GM18907 (cell line): ENCODE measurements at regions not wholly inside any gene's neighbourhood (a gene's known extent, or its start where the extent isn't known, plus 50 kb on each side); places are given as distances from the start of the nearest gene placed in this dataset.
"Not testable (repeated sequence)": the region's sequence is repeated elsewhere in the genome, so short reads cannot be mapped to it uniquely, and the experiment has no call there.

Source experiments
- ATAC-seq: cut with Tn5 transposase; IDR thresholded peaks from one replicate; pipeline ENCODE4 v1.9.1; 2021; ENCODE audit warnings: mild to moderate bottlenecking, moderate library complexity; ENCODE audit not compliant: unreplicated experiment

DNA sequence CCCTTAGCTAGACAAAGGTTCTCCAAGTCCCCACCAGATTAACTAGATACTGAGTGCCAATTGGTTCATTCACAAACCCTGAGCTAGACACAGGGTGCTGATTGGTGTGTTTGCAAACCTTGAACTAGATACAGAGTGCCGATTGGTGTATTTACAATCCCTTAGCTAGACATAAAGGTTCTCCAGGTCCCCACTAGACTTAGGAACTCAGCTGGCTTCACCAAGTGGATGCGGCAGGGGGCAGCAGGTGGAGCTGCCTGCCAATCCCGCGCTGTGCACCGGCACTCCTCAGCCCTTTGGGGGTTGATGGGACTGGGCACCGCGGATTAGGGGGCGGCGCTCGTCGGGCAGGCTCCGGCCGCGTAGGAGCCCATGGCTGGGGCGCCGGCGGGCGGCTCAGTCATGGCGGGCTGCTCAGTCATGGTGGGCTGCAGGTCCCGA, 157.6 kb downstream of the KLRB1 start:
- ATAC-seq, result not testable (repeated sequence)

DNA sequence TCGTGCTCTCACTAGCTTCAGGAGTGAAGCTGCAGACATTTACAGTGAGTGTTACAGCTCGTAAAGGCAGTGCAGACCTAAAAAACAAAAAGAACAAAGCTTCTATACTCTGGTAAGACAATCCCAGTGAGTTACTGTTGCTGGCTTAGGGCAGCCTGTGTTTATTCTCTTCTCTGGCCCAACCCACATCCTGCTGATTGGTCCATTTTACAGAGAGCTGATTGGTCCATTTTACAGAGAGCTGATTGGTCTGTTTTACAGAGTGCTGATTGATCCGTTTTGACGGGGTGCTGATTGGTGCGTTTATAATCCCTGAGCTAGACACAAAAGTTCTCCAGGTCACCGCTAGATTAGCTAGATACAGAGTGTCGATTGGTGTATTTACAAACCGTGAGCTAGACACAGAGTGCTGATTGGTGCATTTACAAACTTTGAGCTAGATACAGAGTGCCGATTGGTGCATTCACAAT, 158.0 kb downstream of the KLRB1 start:
- ATAC-seq, result not testable (repeated sequence)

DNA sequence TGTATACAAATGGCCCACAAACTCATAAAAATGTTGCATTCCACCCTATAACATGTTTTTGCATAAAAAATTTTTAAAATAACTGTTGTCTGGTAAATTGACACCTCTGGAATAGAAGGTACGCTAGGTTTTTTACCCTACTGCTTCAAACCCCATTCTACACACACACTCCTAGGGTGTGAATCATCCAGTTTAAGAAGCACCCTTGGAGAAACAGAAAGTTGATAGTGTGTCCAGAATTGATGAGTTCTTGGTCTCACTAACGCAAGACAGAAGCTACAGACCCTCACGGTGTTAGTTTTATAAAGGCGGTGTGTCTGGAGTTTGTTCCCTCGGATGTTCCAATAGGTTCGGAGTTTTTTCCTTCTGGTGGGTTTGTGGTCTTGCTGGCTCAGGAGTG, 158.5 kb downstream of the KLRB1 start:
- ATAC-seq, result no peak

DNA sequence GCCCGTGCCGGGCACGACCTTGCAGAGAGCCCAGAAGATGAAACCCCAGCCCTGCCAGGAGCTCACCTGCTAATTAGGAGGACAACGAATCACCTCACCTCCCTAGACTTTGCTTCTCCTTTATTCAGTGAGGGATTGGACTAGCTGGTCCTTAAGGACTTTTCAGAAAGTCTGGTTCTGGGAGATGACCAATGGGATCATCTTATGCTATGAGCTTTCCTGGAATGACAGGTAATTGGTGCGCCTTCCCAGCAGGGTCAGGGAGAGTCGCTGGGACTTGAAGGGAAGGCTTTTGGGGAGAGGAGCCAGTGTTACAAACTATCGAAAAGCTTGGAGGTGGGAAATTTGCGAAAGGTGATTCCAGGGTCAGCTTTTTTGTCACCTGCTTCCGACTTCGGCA, 159.1 kb downstream of the KLRB1 start:
- not testable (repeated sequence) for ATAC-seq

DNA sequence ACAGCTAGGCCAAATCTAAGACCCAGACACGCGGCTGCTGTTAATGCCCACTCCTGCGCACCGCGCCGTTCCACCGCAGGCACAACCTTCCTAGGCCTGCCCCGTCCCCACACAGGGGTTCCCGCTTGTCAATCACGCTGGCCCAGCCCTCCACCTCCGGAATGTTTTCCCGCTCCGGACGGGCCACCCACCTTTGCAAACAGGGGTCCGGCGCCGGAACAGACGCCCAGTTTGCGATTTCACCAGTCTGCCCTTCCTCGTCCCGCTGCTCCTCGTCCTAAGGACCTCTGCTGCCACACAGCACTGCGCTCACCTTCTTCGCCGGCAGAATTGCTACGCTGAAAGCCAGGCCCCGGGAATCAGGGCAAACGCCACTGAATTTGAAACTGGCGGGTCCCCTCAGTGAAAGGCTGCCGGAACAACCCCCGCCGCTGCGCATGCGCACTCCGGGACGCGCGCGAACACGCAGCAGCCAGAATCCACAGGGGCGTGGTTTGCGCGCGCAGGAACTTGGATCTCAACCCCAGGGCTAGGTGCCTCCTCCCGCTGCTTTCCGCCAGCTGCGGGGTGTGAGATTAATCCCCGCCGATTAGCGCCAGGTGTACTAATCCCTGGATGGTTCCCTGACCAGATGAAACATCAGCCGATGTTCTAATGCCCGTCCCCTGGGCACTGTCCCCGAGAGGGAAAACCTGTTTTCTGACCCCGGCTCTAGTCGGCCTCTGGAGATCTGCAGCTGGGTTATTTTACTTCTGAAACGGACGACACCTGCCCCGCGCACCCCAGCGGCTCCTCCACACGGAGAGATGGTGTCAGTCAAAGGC, 159.7 kb downstream of the KLRB1 start:
- ATAC-seq, result peak; percentile 76

DNA sequence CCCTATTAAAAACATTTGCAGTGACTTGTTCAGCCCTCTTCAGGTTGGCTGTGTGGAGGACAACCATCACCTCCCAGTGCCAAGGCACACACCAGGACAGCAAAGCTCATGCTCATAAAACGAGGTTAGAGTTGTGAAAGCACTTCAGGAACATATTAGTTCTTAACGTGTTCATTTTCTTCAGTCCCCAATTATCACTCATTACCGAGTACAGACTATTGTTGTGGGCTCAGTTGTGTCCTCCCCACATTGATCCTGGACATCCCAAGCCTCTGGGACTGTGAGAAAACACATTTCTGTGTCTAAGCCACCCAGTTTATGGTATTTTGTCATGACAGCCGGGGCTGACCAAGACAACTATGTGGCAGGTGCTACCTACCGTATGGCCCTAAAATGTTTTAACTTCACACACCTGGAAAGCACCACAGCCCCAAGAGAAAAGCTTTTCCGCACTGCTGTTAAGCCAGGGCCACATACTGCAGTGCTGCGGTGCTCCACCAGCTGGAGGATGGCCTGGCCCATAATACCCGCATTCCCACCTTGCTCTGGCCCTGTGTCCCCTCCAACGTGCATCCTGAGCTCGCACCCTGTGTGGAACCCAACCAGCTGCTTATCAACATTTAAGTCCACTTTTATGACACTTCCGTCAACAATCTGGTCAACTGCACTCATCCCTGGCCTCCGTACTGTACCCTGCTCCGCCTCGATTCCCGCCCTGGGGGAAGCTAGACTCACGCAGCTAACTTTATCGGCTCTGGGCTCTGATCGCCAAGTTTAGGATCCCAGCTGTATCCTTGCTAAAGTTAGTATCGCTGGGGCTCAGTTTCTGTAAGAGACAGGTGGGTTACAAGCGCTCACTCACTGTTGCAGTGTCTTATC, 160.6 kb downstream of the KLRB1 start:
- ATAC-seq, result peak; percentile 39

DNA sequence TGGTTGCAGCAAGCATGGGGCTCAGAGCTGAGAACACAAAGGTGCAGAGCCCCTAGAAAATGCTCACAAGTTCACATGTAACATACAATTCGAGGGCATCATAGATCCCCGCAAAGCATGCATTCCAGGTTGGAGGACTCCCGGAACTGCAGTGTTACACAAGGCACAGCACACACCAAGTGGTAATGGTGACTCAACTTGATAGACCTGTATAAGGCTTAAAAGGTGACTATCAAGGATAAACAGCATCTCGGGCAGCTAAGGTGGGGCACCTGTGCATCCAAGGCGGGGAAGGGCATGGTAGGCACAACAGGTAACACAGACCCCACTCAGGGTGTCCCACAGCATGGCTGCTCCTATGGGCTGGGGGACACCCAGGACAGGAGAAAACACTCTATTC, 167.3 kb downstream of the KLRB1 start:
- ATAC-seq, result not testable (repeated sequence)

DNA sequence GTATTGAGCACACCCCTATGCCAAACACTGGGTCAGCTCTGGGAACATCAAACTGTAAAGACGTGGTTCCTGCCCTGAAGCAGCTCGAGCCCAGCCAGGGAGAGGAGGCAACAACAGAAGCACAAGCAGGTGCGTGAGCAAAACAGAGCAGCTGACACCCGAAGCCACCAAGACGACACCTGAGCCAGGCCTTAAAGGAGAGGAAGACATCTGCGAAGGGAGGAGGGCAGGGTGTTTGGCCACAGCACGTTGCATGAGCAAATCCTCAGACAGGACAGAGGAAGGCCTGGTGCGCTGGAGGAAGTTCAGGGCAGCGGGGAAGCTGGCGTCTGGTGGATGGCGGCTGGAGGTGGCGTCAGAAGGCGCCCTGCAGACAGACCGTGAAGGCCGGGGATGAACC, 172.0 kb downstream of the KLRB1 start:
- ATAC-seq, result not testable (repeated sequence)

DNA sequence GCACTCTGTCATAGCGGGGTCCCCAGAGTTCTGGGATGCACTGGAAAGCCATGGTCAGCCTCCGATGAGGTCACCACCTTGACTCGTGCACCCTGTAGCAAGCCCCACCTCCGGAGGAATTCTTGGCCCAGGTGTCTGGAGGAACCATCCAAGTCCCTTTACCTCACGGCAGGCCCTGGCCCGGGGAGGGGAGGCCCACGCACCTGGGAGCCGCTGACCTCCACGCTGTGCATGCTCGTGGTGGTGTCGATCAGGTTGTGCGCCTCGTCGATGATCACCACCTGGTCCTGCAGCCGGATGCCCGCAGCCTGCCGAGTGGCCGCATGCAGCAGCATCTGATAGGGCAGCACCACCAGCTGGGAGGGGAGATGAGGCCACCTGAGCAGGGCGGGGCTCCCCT, 177.3 kb downstream of the KLRB1 start:
- ATAC-seq, result not testable (repeated sequence)

DNA sequence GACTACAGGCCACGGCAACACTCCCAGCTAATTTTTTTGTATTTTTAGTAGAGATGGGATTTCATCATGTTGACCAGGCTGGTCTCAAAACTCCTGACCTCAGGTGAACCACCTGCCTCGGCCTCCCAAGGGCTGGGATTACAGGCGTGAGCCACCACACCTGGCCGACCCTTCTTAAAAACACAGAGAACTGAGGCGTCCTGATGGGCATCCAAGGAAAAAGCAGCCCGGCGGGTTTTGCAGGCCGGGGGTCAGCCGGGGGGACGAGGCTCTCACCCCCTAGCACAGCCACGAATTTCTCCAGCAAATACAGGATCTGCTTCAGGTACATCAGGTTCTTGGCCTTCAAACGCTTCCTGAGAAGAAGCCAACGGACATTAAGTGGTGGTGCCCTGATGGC, 178.9 kb downstream of the KLRB1 start:
- not testable (repeated sequence) for ATAC-seq

DNA sequence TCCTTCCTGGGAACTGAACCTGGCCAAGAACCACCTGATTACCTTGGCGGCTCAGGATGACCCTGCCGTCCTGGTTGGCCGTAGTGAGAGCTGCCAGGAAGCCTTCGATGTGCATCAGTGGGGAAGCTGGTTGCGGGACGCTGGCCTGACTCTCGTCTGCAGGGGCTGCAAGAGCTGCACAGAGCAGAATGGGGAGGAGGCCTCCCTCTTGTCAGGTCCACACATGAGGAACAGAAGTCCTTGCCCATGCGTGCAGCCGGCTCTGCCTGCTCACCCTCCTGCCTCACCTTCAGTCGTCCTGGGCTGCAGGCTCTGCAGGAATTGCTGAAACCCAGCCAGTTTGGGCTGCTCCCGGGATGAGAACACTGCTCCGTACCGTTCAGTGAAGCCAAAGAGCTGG, 182.3 kb downstream of the KLRB1 start:
- ATAC-seq, result not testable (repeated sequence)

DNA sequence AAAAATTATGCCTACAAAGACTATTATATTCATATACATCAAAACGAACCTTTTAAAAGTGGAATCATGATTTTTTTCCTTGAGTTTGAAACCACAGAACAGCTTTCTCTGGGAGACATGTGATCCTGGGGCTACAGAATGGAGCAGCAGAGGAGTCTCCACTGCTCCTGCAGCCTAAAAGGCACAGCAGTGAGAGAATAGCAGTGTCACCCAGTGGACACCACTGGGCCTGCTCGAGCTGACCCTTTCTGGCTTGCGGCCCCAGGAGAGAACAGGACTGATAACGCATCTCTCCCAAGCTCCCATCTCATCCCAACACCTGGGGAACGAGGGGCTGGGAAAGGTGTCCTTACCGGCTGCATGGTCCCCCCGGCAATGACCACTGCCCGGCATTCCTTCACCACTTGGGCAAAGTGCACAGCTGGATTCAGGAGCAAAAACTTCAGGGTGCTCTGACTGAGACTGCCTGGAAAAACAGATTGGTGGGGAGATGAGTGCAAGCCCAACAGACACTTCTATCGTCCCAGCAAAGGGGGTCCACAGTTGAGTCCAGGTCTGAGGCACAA, 183.5 kb downstream of the KLRB1 start:
- not testable (repeated sequence) for ATAC-seq

DNA sequence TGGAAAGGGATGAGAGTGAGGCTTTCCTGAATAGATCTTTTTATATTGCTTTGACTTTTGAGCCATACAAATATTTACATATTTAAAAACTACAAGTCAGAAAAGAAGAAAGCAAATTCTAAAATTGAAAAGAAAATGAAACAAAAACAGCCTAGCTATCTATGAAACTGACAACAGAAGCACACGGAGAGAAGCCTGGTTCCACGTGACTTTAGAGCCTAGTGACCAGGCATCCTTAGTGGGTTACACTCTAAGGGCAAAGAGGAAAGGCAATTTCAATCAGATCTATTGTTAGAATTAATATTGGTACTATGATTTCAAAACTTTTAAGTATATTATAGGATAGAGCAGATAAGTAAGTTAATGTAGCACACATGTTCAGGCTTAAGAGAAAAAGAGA, 185.0 kb downstream of the KLRB1 start:
- not testable (repeated sequence) for ATAC-seq

DNA sequence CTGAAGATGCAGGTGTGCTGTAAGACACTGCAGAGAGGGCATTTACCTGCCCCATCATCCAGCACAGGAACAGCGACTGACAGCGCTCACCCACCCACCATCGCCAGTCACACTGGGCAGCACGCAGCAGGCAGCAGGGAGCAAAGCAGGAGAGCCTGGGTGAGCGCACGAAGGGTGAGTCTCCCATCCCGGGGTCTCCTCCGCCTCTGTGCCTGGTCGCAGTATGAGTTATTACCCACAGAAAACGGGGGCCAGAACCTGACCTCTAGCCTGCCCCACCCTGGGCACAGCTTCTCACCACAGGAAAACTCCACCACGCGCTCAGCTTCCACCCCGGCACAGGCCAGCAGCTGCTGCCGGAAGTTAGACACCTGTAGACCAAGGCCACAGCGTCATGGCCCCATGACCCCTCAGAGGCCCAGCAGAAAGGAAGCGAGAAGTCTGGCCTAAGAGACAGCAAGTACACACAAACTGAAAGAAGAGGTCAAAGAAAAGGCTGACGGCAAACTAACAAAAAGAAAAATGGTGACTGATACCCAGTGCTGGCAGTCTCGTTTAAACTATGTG, 186.1 kb downstream of the KLRB1 start:
- ATAC-seq, result peak; percentile 43

DNA sequence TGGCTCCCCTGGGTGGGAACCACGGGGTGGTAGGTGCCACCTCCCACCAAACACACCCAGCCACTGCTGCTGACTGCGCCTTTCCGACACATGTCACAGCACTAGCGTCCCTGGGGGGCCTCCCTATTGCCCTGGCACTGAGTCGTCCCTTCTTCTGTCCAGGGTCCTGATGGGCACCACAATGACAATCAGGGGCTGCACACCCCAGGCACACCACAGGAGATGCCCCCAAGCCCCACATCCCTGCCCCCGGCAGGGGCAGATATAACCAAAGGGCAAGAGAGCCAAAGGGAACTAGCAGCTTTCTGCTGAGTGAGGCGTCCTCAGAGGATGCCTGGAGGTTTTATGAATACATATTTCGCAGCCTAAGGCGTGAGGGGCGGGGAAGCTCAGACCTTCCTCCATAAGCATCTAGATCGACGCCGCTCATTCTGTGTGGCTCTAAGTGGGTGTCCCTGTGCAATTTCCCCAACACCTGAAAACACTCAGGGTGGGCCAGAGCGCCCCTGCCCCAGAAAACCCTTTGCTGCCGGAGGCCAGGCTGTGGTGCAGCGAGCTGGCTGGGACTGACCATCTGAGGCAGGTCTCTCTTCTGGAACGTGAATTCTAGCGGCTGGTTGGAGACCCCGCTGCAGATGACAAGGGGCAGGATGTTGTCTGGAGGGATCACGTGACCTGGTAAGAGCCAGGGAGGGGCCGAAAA, 186.7 kb downstream of the KLRB1 start:
- ATAC-seq, result peak; percentile 5

DNA sequence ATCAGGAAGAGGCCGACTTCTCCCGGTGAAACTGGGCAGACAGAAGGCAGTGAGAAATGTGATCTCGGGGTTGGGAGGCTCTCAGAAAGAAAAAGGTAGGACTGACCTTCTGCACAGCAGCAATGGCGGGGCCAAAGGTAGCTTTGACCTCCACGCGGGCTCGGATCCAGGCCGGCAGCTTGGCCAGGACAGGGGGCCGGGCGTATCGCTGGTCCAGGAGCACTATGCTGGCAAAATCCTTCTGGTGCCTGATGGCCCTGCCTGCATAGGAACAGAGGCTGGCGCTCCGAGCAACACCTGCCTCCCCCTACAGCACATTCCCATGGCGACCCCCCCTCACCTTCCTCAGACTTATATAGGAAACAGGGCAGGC, 189.1 kb downstream of the KLRB1 start:
- not testable (repeated sequence) for ATAC-seq

DNA sequence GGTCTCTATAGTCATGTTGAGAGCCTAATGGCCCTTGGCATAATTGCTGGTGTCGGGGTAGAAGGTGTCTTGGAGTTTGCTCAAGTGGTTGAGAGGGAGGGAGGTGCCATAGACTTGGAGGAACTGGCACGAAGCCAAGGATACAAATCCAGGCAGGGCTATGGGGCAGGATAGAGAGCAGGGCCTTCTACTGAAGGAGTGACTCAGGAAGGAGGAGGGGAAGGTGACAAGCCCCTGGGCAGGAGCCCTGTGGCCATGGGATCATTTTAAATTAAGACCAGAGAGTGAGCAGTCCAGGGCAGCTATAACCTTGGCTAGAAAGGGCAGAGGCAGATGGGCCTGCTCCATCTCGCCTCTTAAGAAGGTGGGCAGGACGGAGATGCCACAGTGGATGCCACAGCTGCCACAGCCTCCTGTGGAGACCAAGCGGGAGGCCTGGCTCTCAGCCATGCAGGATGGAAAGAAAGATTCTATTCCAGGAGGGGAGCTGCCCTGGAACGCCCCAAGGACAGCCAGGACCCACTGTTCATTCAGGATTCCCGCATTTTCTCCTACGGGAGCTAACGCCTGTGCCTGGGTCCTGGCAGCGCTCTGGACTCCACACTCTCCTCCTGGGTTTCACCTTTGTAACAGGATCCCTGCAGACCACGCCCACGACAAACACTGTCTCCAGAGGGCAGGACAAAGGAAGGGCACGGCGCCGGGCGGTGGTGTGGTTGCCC, 189.6 kb downstream of the KLRB1 start:
- not testable (repeated sequence) for ATAC-seq

DNA sequence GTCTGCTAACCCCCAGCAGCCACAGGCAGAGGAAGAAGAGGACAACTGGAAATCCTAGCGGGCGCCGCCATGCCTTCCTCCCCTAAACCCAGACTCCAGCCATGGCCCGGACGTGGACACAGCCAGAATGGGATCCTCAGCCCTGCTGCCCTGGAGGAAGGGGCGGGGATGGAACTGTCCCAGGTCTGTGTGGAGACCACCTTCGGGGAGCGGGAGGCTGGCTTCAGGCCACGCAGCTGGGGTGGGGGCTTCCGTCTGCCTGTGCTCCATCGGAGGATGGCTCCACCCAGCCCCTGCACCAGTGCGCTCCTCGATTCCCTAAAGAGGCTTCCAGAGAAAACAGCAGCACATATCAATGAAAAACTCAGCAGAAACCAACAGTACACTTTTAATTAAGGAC, 190.4 kb downstream of the KLRB1 start:
- ATAC-seq, result not testable (repeated sequence)

DNA sequence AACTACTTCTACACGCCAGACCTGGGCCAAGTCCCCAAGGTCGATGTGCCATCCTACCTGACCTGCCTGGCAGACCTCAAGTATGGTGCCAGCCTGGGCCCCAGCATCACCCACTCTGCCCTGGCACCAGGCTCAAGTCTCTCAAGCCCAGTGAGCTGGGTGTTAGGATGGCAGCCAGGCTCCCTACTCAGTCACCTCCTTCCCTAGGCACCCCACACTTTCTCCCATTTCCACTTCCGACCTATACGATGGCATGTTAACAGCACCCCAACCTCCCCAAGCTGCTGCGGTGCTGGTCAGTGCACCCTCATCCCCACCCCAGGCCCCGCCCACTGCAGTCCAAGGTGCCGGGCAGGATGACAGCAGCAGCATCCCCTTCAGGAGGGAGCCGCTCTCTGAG, 191.4 kb downstream of the KLRB1 start:
- not testable (repeated sequence) for ATAC-seq

DNA sequence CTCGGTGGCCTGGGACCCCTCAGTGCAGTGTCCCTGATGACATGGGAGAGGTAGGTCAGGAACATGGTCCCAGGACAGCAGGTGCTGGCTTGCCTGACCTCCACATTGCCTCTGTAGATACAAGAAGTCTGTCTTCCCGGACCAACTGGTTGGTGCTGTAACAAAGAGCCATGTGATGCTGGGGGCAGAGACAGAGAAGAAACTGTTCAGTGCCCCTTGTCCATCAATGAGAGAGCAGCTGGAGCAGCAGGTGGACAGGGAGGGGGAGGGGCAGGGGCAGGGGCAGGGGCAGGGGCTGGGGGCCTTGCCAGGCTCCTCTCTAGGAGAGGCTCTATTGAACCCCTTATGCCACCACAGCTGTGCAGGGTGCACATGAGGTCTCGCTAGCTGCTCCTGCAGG, 191.8 kb downstream of the KLRB1 start:
- not testable (repeated sequence) for ATAC-seq
